Thyroid gland (tissue), 4 donors: ENCODE measurements at regions not wholly inside any gene's neighbourhood (a gene's known extent, or its start where the extent isn't known, plus 50 kb on each side); places are given as distances from the start of the nearest gene placed in this dataset.

Experiments used
- CTCF ChIP-seq, 6 experiments: fragments of 200-600 bp in 3 of 6; fragments of 450-650 bp in 3 of 6; sonication (generic) in 3 of 6; IDR thresholded peaks; one replicate each; pipeline ENCODE4 v1.5.1; 2016 to 2019; ENCODE audit warnings: antibody characterized with exemption in 6 of 6, mild to moderate bottlenecking in 2 of 6, inconsistent platforms in 1 of 6, moderate library complexity in 1 of 6
- POLR2A ChIP-seq, 2 donors: fragments of 450-650 bp; IDR thresholded peaks; one replicate each; pipeline ENCODE4 v1.6.1; 2017; ENCODE audit warnings: antibody characterized with exemption in 2 of 2, mild to moderate bottlenecking in 2 of 2, moderate library complexity in 1 of 2

- TF ChIP-seq CTCF (IDR thresholded peaks at IDR 0.05) (no peak), POLR2A (IDR thresholded peaks at IDR 0.05) (no peak)
Measured at GRCh38 chr3:28586325-28586724, 237.7 kb upstream of the AZI2 start.
